ENCODE measurements at regions not wholly inside any gene's neighbourhood (a gene's known extent, or its start where the extent isn't known, plus 50 kb on each side); places are given as distances from the start of the nearest gene placed in this dataset.

DNA sequence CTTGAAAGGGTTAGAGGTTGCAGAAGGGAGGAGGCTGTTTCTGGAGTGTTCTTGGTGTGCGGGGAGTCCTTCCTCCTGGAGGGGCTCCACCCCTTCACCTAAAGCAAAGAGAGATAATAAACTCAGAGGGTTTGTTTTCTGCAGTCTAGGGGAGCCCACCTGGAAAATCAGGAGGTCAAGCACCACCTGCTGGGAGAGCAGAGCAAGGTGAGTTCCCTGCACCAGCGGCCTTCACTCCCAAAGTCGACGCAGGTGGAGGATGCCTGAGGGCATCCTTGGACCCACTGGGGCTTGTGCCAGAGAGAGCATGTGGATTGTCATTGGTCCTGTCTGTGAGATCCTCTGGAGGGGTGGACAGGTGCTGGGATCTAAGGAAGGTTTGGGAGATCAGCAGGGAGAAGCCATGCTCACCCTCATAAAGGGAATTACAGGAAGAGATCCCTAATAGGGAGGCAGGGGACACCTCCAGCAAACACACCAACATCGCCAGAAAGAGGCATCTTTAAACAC, 116.7 kb downstream of the KCNF1 start:
- TF ChIP-seq, protein P1, sequence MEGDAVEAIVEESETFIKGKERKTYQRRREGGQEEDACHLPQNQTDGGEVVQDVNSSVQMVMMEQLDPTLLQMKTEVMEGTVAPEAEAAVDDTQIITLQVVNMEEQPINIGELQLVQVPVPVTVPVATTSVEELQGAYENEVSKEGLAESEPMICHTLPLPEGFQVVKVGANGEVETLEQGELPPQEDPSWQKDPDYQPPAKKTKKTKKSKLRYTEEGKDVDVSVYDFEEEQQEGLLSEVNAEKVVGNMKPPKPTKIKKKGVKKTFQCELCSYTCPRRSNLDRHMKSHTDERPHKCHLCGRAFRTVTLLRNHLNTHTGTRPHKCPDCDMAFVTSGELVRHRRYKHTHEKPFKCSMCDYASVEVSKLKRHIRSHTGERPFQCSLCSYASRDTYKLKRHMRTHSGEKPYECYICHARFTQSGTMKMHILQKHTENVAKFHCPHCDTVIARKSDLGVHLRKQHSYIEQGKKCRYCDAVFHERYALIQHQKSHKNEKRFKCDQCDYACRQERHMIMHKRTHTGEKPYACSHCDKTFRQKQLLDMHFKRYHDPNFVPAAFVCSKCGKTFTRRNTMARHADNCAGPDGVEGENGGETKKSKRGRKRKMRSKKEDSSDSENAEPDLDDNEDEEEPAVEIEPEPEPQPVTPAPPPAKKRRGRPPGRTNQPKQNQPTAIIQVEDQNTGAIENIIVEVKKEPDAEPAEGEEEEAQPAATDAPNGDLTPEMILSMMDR (IDR thresholded peaks at IDR 0.05), result no peak
- no peaks in the 10 kb centered on the region for H3K36me3 Mint-ChIP-seq
- H3K4me1 Mint-ChIP-seq, result peaks cover 21% of the 10 kb centered on the region
- Histone ChIP-seq H3K36me3 (replicated peaks in 1 of 2; ENCODE audit: control insufficient read depth in 1 of 2, insufficient read depth in 2 of 2, low read length in 2 of 2) (no peaks in the 10 kb centered on the region), H3K27ac (ENCODE audit: low read depth in 1 of 2, low read length in 2 of 2) (no peak overlapping the region), H3K4me3 (replicated peaks in 1 of 3; ENCODE audit: low read depth in 2 of 3, low read length in 3 of 3) (no peak overlapping the region), H4K20me1 (ENCODE audit: insufficient read depth, low read length) (no peaks in the 10 kb centered on the region), H3K27me3 (ENCODE audit: control insufficient read depth in 2 of 2, insufficient read depth in 2 of 2, low read length in 2 of 2) (no peaks in the 10 kb centered on the region), H3K79me2 (ENCODE audit: insufficient read depth, low read length) (no peaks in the 10 kb centered on the region), H3K4me2 (replicated peaks; ENCODE audit: extremely low read depth, low read length, poor library complexity, severe bottlenecking) (no peak overlapping the region), H3K4me1 (ENCODE audit: control insufficient read depth in 1 of 2, insufficient read depth in 2 of 2, low read length in 2 of 2) (peaks cover 11 to 18% of the 10 kb centered on the region in 2 donors), H3K9ac (ENCODE audit: insufficient read depth, low read length, poor library complexity, severe bottlenecking) (no peak overlapping the region), H2AFZ (ENCODE audit: insufficient read depth, low read depth, low read length, poor library complexity, severe bottlenecking) (no peak overlapping the region), H3K9me3 (replicated peaks in 1 of 2; ENCODE audit: control insufficient read depth in 1 of 2, insufficient read depth in 1 of 2, low read length in 2 of 2) (no peaks in the 10 kb centered on the region)
- 100% methylated on average over 4 of the region's 5 CpGs for WGBS (ENCODE audit: insufficient coverage)
- peaks cover 0 to 6% (median 6%) of the 10 kb centered on the region in 3 donors for H3K27me3 Mint-ChIP-seq (ENCODE audit: low read depth in 3 of 3)
- intact Hi-C loops (cut with micrococcal nuclease), result no loop called here
- H3K9me3 Mint-ChIP-seq, result peaks cover 0 to 6% (median 0%) of the 10 kb centered on the region in 7 donors
- no peak overlapping the region for H3K4me3 Mint-ChIP-seq
- no peak for DNase-seq
- H3K27ac Mint-ChIP-seq, result no peak overlapping the region

DNA sequence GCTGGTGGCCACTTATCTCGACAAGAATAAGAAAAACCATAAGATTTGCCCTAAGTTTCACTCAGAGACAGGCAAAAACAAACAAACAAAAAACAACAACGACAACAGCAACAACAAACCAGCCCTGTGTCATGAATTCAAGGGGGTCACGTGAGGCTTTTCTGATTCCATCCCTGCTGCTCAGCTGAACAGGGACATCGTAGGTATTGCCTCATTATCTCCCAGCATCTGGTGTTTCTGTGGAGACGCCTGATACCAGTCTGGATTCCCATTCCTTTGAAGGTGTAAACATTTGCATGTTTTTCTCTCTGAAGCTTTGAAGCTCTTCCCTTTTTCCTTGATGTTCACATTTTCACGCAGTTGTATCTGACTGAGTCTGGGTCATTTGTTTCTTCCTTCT, 117.4 kb downstream of the KCNF1 start:
- H3K4me2 ChIP-seq (replicated peaks; ENCODE audit: extremely low read depth, low read length, poor library complexity, severe bottlenecking), result no peak overlapping the region
- H3K9ac ChIP-seq (ENCODE audit: insufficient read depth, low read length, poor library complexity, severe bottlenecking), result no peak overlapping the region
- H3K4me1 ChIP-seq (ENCODE audit: control insufficient read depth in 1 of 2, insufficient read depth in 2 of 2, low read length in 2 of 2), result peaks cover 11 to 18% of the 10 kb centered on the region in 2 donors
- Mint-ChIP-seq H3K36me3 (no peaks in the 10 kb centered on the region), H3K27ac (no peak overlapping the region), H3K4me1 (peaks cover 21% of the 10 kb centered on the region), H3K4me3 (no peak overlapping the region), H3K27me3 (ENCODE audit: low read depth in 3 of 3) (peaks cover 0 to 6% (median 6%) of the 10 kb centered on the region in 3 donors), H3K9me3 (peaks cover 0 to 7% (median 0%) of the 10 kb centered on the region in 7 donors)
- no peaks in the 10 kb centered on the region for H3K79me2 ChIP-seq (ENCODE audit: insufficient read depth, low read length)
- H2AFZ ChIP-seq (ENCODE audit: insufficient read depth, low read depth, low read length, poor library complexity, severe bottlenecking), result no peak overlapping the region
- H3K27ac ChIP-seq (ENCODE audit: low read depth in 1 of 2, low read length in 2 of 2), result no peak overlapping the region
- H3K4me3 ChIP-seq (replicated peaks in 1 of 3; ENCODE audit: low read depth in 2 of 3, low read length in 3 of 3), result no peak overlapping the region
- TF ChIP-seq, protein P1 (IDR thresholded peaks at IDR 0.05), result no peak
- intact Hi-C loops (cut with micrococcal nuclease), result no loop called here
- H4K20me1 ChIP-seq (ENCODE audit: insufficient read depth, low read length), result no peaks in the 10 kb centered on the region
- H3K9me3 ChIP-seq (replicated peaks in 1 of 2; ENCODE audit: control insufficient read depth in 1 of 2, insufficient read depth in 1 of 2, low read length in 2 of 2), result no peaks in the 10 kb centered on the region
- no peak for DNase-seq
- WGBS (ENCODE audit: insufficient coverage), result 89% methylated on average over 4 of the region's 6 CpGs
- no peaks in the 10 kb centered on the region for H3K27me3 ChIP-seq (ENCODE audit: control insufficient read depth in 2 of 2, insufficient read depth in 2 of 2, low read length in 2 of 2)
- no peaks in the 10 kb centered on the region for H3K36me3 ChIP-seq (replicated peaks in 1 of 2; ENCODE audit: control insufficient read depth in 1 of 2, insufficient read depth in 2 of 2, low read length in 2 of 2)

Measured in CD14-positive monocyte (primary cell).